Endodermal cell (in vitro differentiated cells): ENCODE measurements at regions not wholly inside any gene's neighbourhood (a gene's known extent, or its start where the extent isn't known, plus 50 kb on each side); places are given as distances from the start of the nearest gene placed in this dataset.

ENCODE experiments used
- DNase-seq: peaks from one replicate; pipeline ENCODE4 v3.0.0-alpha.2; 2017
- H3K27ac ChIP-seq: 2 replicates; pipeline ENCODE4 v1.5.1; 2013; ENCODE audit warnings: mild to moderate bottlenecking, low read depth, low read length, moderate library complexity
- H3K27me3 ChIP-seq: 2 replicates; pipeline ENCODE4 v1.6.1; 2013; ENCODE audit warnings: mild to moderate bottlenecking, low read length, moderate library complexity; ENCODE audit not compliant: insufficient read depth, control insufficient read depth, poor library complexity, severe bottlenecking
- H3K36me3 ChIP-seq: 2 replicates; pipeline ENCODE4 v1.7.0; 2013; ENCODE audit warnings: mild to moderate bottlenecking, low read length, moderate library complexity; ENCODE audit not compliant: control insufficient read depth, insufficient read depth
- H3K4me1 ChIP-seq: one replicate; pipeline ENCODE4 v1.7.0; 2013; ENCODE audit warnings: low read length; ENCODE audit not compliant: control insufficient read depth, insufficient read depth
- H3K4me3 ChIP-seq: 2 replicates; pipeline ENCODE4 v1.5.1; 2013; ENCODE audit warnings: mild to moderate bottlenecking, low read length, moderate library complexity
- H3K9ac ChIP-seq: 2 replicates; pipeline ENCODE4 v1.6.1; 2013; ENCODE audit warnings: mild to moderate bottlenecking, low read length, moderate library complexity; ENCODE audit not compliant: poor library complexity, severe bottlenecking; ENCODE audit errors: extremely low read depth
- H3K9me3 ChIP-seq: 2 replicates; pipeline ENCODE4 v1.6.1; 2013; ENCODE audit warnings: mild to moderate bottlenecking, low read length, moderate library complexity; ENCODE audit not compliant: control insufficient read depth
- H3K27ac Mint-ChIP-seq: 2 replicates; pipeline ENCODE4 v1.8.0; 2020; ENCODE audit warnings: mixed read lengths
- H3K27me3 Mint-ChIP-seq: 2 replicates; pipeline ENCODE4 v1.8.0; 2021; ENCODE audit warnings: mild to moderate bottlenecking, mixed read lengths; ENCODE audit not compliant: insufficient read depth
- H3K36me3 Mint-ChIP-seq: 2 replicates; pipeline ENCODE4 v1.8.0; 2020; ENCODE audit warnings: low read depth, mixed read lengths
- H3K4me1 Mint-ChIP-seq: 2 replicates; pipeline ENCODE4 v1.8.0; 2020; ENCODE audit warnings: mixed read lengths
- H3K4me3 Mint-ChIP-seq: 2 replicates; pipeline ENCODE4 v1.8.0; 2020; ENCODE audit warnings: mild to moderate bottlenecking, moderate library complexity, mixed read lengths
- H3K9me3 Mint-ChIP-seq: 2 replicates; pipeline ENCODE4 v1.8.0; 2020; ENCODE audit warnings: mild to moderate bottlenecking, mixed read lengths
- CTCF ChIP-seq: fragments of 200-600 bp; sonication (generic); conservative IDR thresholded peaks from 2 replicates; pipeline ENCODE4 v1.5.0; 2021; ENCODE audit warnings: antibody characterized with exemption, mild to moderate bottlenecking
- WGBS, 2 experiments: methylation state at CpG; one replicate each; pipeline versions ENCODE4 v1.1.5 to v1.1.7; 2013; ENCODE audit warnings: missing lambda C conversion rate in 2 of 2, mixed read lengths in 1 of 2; ENCODE audit not compliant: insufficient coverage in 1 of 2, insufficient read length in 1 of 2; 5-methylcytosine and 5-hydroxymethylcytosine counted together

GRCh38 chrX:51006064-51006463 lies 95.5 kb downstream of the BMP15 start:
- H3K4me3 Mint-ChIP-seq: no peak overlapping the region
- DNase-seq: no peak
- no peaks in the 10 kb centered on the region for H3K9me3 ChIP-seq
- H3K27ac ChIP-seq: no peak overlapping the region
- H3K4me1 Mint-ChIP-seq: no peaks in the 10 kb centered on the region
- TF ChIP-seq CTCF: no peak
- no peaks in the 10 kb centered on the region for H3K36me3 ChIP-seq
- H3K27me3 ChIP-seq: no peaks in the 10 kb centered on the region
- no peak overlapping the region for H3K9ac ChIP-seq
- H3K36me3 Mint-ChIP-seq: no peaks in the 10 kb centered on the region
- no peak overlapping the region for H3K27ac Mint-ChIP-seq
- H3K9me3 Mint-ChIP-seq: peaks cover 59% of the 10 kb centered on the region
- peaks cover 2% of the 10 kb centered on the region for H3K27me3 Mint-ChIP-seq
- no peaks in the 10 kb centered on the region for H3K4me1 ChIP-seq
- no peak overlapping the region for H3K4me3 ChIP-seq

- Histone ChIP-seq H3K4me3 (no peak overlapping the region), H3K27me3 (peaks cover 3% of the 10 kb centered on the region), H3K9ac (no peak overlapping the region), H3K36me3 (no peaks in the 10 kb centered on the region), H3K4me1 (no peaks in the 10 kb centered on the region), H3K9me3 (no peaks in the 10 kb centered on the region), H3K27ac (no peak overlapping the region)
- 69 to 73% methylated on average over 2 to 5 of the region's 5 CpGs for WGBS, 2 experiments
- Mint-ChIP-seq H3K27ac (no peak overlapping the region), H3K27me3 (no peaks in the 10 kb centered on the region), H3K4me1 (peaks cover 3% of the 10 kb centered on the region), H3K9me3 (peaks cover 57% of the 10 kb centered on the region), H3K36me3 (no peaks in the 10 kb centered on the region), H3K4me3 (no peak overlapping the region)
- TF ChIP-seq CTCF: no peak
- DNase-seq: no peak
These were observed 113.7 kb downstream of the BMP15 start for GRCh38 chrX:51024106-51024696.

GRCh38 chrX:51026862-51027261 lies 116.3 kb downstream of the BMP15 start:
- H3K27me3 Mint-ChIP-seq: peaks cover 5% of the 10 kb centered on the region
- no peak overlapping the region for H3K4me3 ChIP-seq
- no peaks in the 10 kb centered on the region for H3K36me3 ChIP-seq
- no peak overlapping the region for H3K27ac ChIP-seq
- TF ChIP-seq CTCF: no peak
- H3K4me1 ChIP-seq: no peaks in the 10 kb centered on the region
- peaks cover 3% of the 10 kb centered on the region for H3K27me3 ChIP-seq
- no peak overlapping the region for H3K9ac ChIP-seq
- peaks cover 54% of the 10 kb centered on the region for H3K9me3 Mint-ChIP-seq
- DNase-seq: no peak
- WGBS, 2 experiments: 79 to 80% methylated on average over 1 to 3 of the region's 3 CpGs
- no peaks in the 10 kb centered on the region for H3K9me3 ChIP-seq
- no peak overlapping the region for H3K27ac Mint-ChIP-seq
- H3K36me3 Mint-ChIP-seq: no peaks in the 10 kb centered on the region
- no peak overlapping the region for H3K4me3 Mint-ChIP-seq
- peaks cover 3% of the 10 kb centered on the region for H3K4me1 Mint-ChIP-seq
